ENCODE measurements at regions not wholly inside any gene's neighbourhood (a gene's known extent, or its start where the extent isn't known, plus 50 kb on each side); places are given as distances from the start of the nearest gene placed in this dataset.

DNA sequence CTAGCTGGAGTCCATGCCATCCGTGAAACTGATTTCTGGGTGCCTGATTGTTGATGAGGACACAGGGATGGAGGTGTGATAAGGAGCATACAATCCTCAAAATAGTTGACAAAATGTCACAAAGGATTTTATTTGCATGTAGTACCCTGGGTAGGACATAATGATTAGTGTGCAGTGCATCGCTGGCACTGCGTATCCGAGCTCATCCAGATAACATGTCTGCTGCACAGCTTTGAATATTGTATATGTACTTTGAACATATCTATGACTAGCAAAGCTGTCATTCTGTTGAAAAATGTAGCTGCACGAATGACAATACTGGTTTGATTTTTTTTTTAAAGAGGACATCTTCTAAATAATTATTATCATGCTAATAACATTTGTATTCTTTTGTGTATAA, 529.7 kb upstream of the FANCL start:
- no peak overlapping the region for H3K4me3 ChIP-seq
- TF ChIP-seq, protein P1, sequence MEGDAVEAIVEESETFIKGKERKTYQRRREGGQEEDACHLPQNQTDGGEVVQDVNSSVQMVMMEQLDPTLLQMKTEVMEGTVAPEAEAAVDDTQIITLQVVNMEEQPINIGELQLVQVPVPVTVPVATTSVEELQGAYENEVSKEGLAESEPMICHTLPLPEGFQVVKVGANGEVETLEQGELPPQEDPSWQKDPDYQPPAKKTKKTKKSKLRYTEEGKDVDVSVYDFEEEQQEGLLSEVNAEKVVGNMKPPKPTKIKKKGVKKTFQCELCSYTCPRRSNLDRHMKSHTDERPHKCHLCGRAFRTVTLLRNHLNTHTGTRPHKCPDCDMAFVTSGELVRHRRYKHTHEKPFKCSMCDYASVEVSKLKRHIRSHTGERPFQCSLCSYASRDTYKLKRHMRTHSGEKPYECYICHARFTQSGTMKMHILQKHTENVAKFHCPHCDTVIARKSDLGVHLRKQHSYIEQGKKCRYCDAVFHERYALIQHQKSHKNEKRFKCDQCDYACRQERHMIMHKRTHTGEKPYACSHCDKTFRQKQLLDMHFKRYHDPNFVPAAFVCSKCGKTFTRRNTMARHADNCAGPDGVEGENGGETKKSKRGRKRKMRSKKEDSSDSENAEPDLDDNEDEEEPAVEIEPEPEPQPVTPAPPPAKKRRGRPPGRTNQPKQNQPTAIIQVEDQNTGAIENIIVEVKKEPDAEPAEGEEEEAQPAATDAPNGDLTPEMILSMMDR (IDR thresholded peaks at IDR 0.05), result no peak
- TF ChIP-seq POLR2AphosphoS5 (IDR thresholded peaks at IDR 0.05) (no peak), EP300 (IDR thresholded peaks at IDR 0.05) (no peak), POLR2A (IDR thresholded peaks at IDR 0.05) (no peak)
- peaks cover 9% of the 10 kb centered on the region for H3K27me3 ChIP-seq
- 81% methylated on average over 5 of the region's 5 CpGs for WGBS
- H3K9me3 ChIP-seq, result no peaks in the 10 kb centered on the region
- no peak for DNase-seq (ENCODE audit: low spot score in 2 of 2)
- no peaks in the 10 kb centered on the region for H3K4me1 ChIP-seq
- no peaks in the 10 kb centered on the region for H3K36me3 ChIP-seq
- H3K27ac ChIP-seq, result no peak overlapping the region

DNA sequence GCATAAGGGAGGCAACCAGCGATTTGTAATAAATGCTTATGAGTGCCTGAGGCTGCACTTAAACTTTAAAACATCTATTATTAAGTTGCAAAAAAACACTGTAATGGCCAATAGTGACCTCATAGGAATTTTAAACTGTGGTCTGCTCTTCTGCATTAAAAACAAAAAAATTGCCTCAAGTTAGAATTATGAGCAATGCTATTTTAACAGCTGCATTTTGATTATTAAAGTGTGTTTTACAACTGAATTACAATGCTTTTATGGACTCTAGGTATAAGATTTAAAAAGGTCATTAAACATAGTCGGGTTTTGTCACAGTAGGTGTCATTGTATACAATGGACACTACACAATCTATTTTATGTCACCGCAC, 528.7 kb upstream of the FANCL start:
- Histone ChIP-seq H3K27me3 (peaks cover 9% of the 10 kb centered on the region), H3K4me3 (no peak overlapping the region), H3K9me3 (no peaks in the 10 kb centered on the region), H3K36me3 (no peaks in the 10 kb centered on the region), H3K27ac (no peak overlapping the region), H3K4me1 (no peaks in the 10 kb centered on the region)
- TF ChIP-seq POLR2AphosphoS5 (IDR thresholded peaks at IDR 0.05), result no peak
- no peak for TF ChIP-seq EP300 (IDR thresholded peaks at IDR 0.05)
- TF ChIP-seq, protein P1 (IDR thresholded peaks at IDR 0.05), result no peak
- TF ChIP-seq POLR2A (IDR thresholded peaks at IDR 0.05), result no peak
- WGBS, result 52% methylated on average over 3 of the region's 3 CpGs
- DNase-seq (ENCODE audit: low spot score in 2 of 2), result no peak

DNA sequence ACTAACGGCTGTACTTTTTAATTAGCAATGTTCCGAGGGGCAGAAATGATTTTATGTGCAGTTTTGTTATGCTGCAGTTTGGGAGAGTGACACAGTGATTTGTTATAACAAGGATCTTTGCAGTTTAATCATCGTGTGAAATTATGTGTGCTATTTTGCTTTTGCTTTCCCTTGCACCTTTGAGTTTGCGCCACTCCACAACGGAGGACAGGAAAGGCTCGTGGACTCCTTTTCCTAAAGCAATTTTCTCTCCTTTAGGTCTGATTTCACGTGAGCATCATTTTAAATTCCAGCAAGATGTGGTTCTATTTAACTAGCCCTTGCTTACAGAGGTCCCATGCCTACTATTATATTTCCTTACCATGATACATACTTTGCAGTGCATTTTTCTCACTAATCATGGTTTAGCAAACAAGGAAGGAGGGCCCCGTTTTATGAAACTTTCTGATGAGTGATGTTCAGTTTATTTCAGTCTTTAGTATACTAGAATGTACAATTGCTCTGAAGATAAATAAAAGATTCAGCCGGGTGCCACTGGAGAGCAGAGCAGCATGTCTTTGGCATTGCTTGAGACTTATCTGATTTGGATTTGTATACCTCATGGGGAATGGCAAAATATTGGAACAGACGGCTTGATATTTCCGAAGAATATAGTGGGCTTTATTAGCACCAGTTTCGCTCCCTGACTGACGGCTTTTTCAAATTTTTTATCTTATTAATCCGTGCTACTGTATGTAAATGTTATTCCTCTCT, 528.2 kb upstream of the FANCL start:
- TF ChIP-seq POLR2AphosphoS5 (IDR thresholded peaks at IDR 0.05), result no peak
- no peak for TF ChIP-seq POLR2A (IDR thresholded peaks at IDR 0.05)
- TF ChIP-seq, protein P1 (IDR thresholded peaks at IDR 0.05), result no peak
- no peak for TF ChIP-seq EP300 (IDR thresholded peaks at IDR 0.05)
- 52% methylated on average over 14 of the region's 14 CpGs for WGBS

DNA sequence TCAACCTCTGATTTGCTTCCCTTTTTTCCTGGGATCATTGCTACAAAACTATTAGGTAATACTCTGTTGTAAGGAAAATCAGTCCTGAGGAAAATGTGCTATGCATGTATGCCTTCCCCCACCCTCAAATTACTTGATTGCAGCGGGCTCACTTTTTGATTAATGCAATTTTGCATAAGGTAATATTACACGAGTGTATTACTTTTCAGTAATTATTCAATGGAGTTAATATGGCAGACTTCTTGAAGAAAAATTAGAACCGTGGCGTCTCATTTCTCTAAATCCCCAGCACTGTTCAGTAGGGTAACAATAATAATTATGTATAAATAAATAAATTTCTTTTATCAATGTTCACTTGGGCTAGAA, 527.6 kb upstream of the FANCL start:
- Histone ChIP-seq H3K27ac (no peak overlapping the region), H3K4me1 (no peaks in the 10 kb centered on the region), H3K9me3 (no peaks in the 10 kb centered on the region), H3K4me3 (no peak overlapping the region), H3K27me3 (peaks cover 9% of the 10 kb centered on the region), H3K36me3 (no peaks in the 10 kb centered on the region)
- 93% methylated on average over 4 of the region's 4 CpGs for WGBS
- no peak for DNase-seq (ENCODE audit: low spot score in 2 of 2)
- TF ChIP-seq POLR2A (IDR thresholded peaks at IDR 0.05) (no peak), POLR2AphosphoS5 (IDR thresholded peaks at IDR 0.05) (no peak), EP300 (IDR thresholded peaks at IDR 0.05) (no peak)
- TF ChIP-seq, protein P1 (IDR thresholded peaks at IDR 0.05), result no peak

More for the DNA sequence above, 528.2 kb upstream of the FANCL start:
- no peaks in the 10 kb centered on the region for H3K4me1 ChIP-seq
- no peak for DNase-seq (ENCODE audit: low spot score in 2 of 2)
- no peak overlapping the region for H3K4me3 ChIP-seq
- no peaks in the 10 kb centered on the region for H3K36me3 ChIP-seq
- no peaks in the 10 kb centered on the region for H3K9me3 ChIP-seq
- H3K27me3 ChIP-seq, result peaks cover 9% of the 10 kb centered on the region
- no peak overlapping the region for H3K27ac ChIP-seq

DNA sequence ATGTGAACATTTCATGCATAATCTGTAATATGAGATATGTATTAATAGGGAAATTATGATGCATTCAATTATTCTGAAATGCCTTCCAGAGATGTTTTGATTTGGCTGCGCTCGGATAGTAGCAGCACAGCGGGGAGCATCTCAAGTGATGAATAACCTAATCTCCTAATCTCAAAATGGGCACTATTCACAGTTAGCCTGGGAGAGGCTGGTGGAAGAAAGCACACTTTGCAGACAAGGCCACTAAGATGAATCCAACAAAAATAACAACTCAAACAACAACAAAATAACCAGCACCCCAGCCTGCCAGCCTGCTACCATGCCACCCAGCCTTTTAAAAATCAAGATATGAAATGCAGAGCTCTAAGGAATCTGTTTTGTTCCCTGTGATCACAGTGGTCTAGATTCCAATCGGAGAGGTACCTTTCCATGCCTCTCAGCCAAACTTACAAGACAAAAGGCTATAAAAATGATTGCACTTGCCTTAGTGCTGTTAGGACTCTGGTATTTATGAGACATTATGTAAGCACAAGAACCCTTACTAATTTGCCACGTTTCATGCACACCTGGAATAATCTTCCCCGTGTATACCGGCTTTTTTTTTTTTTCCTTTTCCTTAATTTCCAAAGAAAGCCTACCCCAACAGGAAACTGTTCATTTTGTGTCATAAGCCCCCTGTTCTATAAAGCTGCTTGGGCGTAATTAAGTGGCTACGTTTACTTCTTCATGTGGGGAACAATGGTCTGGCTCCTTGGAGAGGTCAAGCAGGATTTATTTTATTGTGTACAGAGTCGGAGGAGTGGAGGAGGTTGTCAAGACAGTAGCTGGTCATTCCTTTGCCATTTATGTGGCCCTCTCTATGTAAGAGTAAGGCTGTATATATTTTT, 526.9 kb upstream of the FANCL start:
- no peak for DNase-seq (ENCODE audit: low spot score in 2 of 2)
- H3K9me3 ChIP-seq, result no peaks in the 10 kb centered on the region
- TF ChIP-seq EP300 (IDR thresholded peaks at IDR 0.05), result no peak
- TF ChIP-seq POLR2A (IDR thresholded peaks at IDR 0.05), result no peak
- TF ChIP-seq, protein P1 (IDR thresholded peaks at IDR 0.05), result no peak
- no peak for TF ChIP-seq POLR2AphosphoS5 (IDR thresholded peaks at IDR 0.05)
- WGBS, result 76% methylated on average over 10 of the region's 10 CpGs
- H3K4me1 ChIP-seq, result no peaks in the 10 kb centered on the region
- H3K27me3 ChIP-seq, result peaks cover 9% of the 10 kb centered on the region
- no peak overlapping the region for H3K27ac ChIP-seq
- no peaks in the 10 kb centered on the region for H3K36me3 ChIP-seq
- no peak overlapping the region for H3K4me3 ChIP-seq
